Peyer's patch (tissue), 4 donors: ENCODE measurements at regions not wholly inside any gene's neighbourhood (a gene's known extent, or its start where the extent isn't known, plus 50 kb on each side); places are given as distances from the start of the nearest gene placed in this dataset.

ENCODE experiments used
- DNase-seq, 3 donors: peaks; one replicate each; pipeline ENCODE4 v3.0.0-alpha.2; 2017 to 2019
- H3K27ac ChIP-seq, 4 donors: fragments of 200-600 bp; sonication (generic); one replicate each; pipeline ENCODE4 v1.5.1; 2016 to 2019
- H3K27me3 ChIP-seq, 2 donors: fragments of 200-600 bp; sonication (generic); one replicate each; pipeline ENCODE4 v1.5.1; 2019
- H3K36me3 ChIP-seq, 3 donors: fragments of 200-600 bp; sonication (generic); one replicate each; pipeline ENCODE4 v1.5.1; 2016 to 2019
- H3K4me1 ChIP-seq, 4 donors: fragments of 200-600 bp; sonication (generic); one replicate each; pipeline ENCODE4 v1.5.1; 2016 to 2019
- H3K4me3 ChIP-seq, 4 donors: fragments of 200-600 bp; sonication (generic); 1 replicate in 3 of 4; 2 replicates in 1 of 4; pipeline ENCODE4 v1.5.1; 2016 to 2019; ENCODE audit warnings: mild to moderate bottlenecking in 1 of 4
- H3K9me3 ChIP-seq, 4 donors: fragments of 200-600 bp; sonication (generic); one replicate each; pipeline ENCODE4 v1.5.1; 2016 to 2019; ENCODE audit warnings: mild to moderate bottlenecking in 1 of 4
- CTCF ChIP-seq, 6 experiments: fragments of 450-650 bp in 4 of 6; fragments of 200-600 bp in 2 of 6; sonication (generic) in 1 of 6; IDR thresholded peaks; one replicate each; pipeline ENCODE4 v1.5.1; 2017 to 2019; ENCODE audit warnings: antibody characterized with exemption in 6 of 6, mild to moderate bottlenecking in 3 of 6, moderate library complexity in 1 of 6
- POLR2A ChIP-seq, 2 donors: fragments of 450-650 bp; IDR thresholded peaks; one replicate each; pipeline ENCODE4 v1.5.1; 2017; ENCODE audit warnings: antibody characterized with exemption in 2 of 2, mild to moderate bottlenecking in 2 of 2, moderate library complexity in 2 of 2

GRCh38 chr10:58993480-58994221 lies 182.8 kb upstream of the PHYHIPL start:
- no peaks in the 10 kb centered on the region for H3K36me3 ChIP-seq
- no peak overlapping the region for H3K27ac ChIP-seq
- H3K9me3 ChIP-seq = no peaks in the 10 kb centered on the region
- no peaks in the 10 kb centered on the region for H3K27me3 ChIP-seq
- TF ChIP-seq CTCF (IDR thresholded peaks at IDR 0.05) (no peak), POLR2A (IDR thresholded peaks at IDR 0.05) (no peak)
- H3K4me1 ChIP-seq = peaks cover 0 to 35% (median 3%) of the 10 kb centered on the region in 4 donors
- no peak overlapping the region for H3K4me3 ChIP-seq
- no peak for DNase-seq

GRCh38 chr10:58994226-58995057 lies 182.0 kb upstream of the PHYHIPL start:
- H3K27ac ChIP-seq = no peak overlapping the region
- H3K4me1 ChIP-seq = peaks cover 0 to 35% (median 3%) of the 10 kb centered on the region in 4 donors
- TF ChIP-seq CTCF (IDR thresholded peaks at IDR 0.05) (no peak), POLR2A (IDR thresholded peaks at IDR 0.05) (peak in 1 of 2 donors; percentile 3)
- no peak overlapping the region for H3K4me3 ChIP-seq
- no peaks in the 10 kb centered on the region for H3K27me3 ChIP-seq
- no peaks in the 10 kb centered on the region for H3K9me3 ChIP-seq
- H3K36me3 ChIP-seq = no peaks in the 10 kb centered on the region
- no peak for DNase-seq

DNA sequence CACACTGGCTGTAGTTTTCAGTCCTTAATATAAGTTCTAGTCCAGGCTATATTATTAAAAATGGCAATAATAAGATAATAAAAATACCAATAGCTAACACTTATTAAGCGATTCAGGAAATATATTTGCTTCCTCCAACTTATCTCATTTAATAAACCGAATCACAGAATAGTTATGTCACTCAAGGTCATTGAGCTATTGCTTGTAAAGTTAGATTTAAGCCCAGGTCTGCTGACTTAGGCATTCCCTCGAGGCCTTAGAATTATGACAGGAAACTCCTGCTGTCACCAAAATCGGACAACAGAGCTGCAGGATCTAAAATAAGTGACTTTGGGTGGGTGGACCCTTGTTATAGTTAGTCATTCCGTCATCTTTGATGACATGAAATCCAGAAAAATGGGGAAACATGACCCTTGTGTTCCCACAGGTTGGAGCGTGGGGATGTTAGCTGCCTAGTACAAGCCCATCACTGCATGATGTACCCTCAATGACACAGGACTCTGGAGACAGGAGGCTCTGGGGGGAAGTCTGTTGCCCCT lies 181.3 kb upstream of the PHYHIPL start:
- Histone ChIP-seq H3K36me3 (no peaks in the 10 kb centered on the region), H3K27ac (no peak overlapping the region), H3K4me3 (no peak overlapping the region), H3K4me1 (peaks cover 0 to 35% (median 3%) of the 10 kb centered on the region in 4 donors), H3K27me3 (no peaks in the 10 kb centered on the region), H3K9me3 (no peaks in the 10 kb centered on the region)
- TF ChIP-seq POLR2A (IDR thresholded peaks at IDR 0.05) (no peak), CTCF (IDR thresholded peaks at IDR 0.05) (no peak)
- no peak for DNase-seq

GRCh38 chr10:58996063-58996462 lies 180.4 kb upstream of the PHYHIPL start:
- DNase-seq = no peak
- TF ChIP-seq POLR2A (IDR thresholded peaks at IDR 0.05) = no peak
- TF ChIP-seq CTCF (IDR thresholded peaks at IDR 0.05) = no peak
- H3K4me3 ChIP-seq = no peak overlapping the region
- H3K36me3 ChIP-seq = no peaks in the 10 kb centered on the region
- no peak overlapping the region for H3K27ac ChIP-seq
- no peaks in the 10 kb centered on the region for H3K27me3 ChIP-seq
- peaks cover 0 to 35% (median 3%) of the 10 kb centered on the region in 4 donors for H3K4me1 ChIP-seq
- H3K9me3 ChIP-seq = no peaks in the 10 kb centered on the region

GRCh38 chr10:58996866-58997265 lies 179.6 kb upstream of the PHYHIPL start:
- DNase-seq = no peak
- H3K9me3 ChIP-seq = no peaks in the 10 kb centered on the region
- peaks cover 0 to 30% (median 3%) of the 10 kb centered on the region in 4 donors for H3K4me1 ChIP-seq
- no peaks in the 10 kb centered on the region for H3K27me3 ChIP-seq
- no peak overlapping the region for H3K4me3 ChIP-seq
- no peak overlapping the region for H3K27ac ChIP-seq
- TF ChIP-seq CTCF (IDR thresholded peaks at IDR 0.05) = no peak
- no peak for TF ChIP-seq POLR2A (IDR thresholded peaks at IDR 0.05)
- no peaks in the 10 kb centered on the region for H3K36me3 ChIP-seq
